Muscle layer of colon (tissue), 2 donors: ENCODE measurements at regions not wholly inside any gene's neighbourhood (a gene's known extent, or its start where the extent isn't known, plus 50 kb on each side); places are given as distances from the start of the nearest gene placed in this dataset.
A peak's percentile ranks its signal among the peaks of the same experiment; 100 is the strongest.

Experiments
- H3K27ac ChIP-seq: one replicate; pipeline ENCODE4 v1.7.0; 2013; ENCODE audit warnings: low read depth, mild to moderate bottlenecking, low read length, moderate library complexity
- H3K27me3 ChIP-seq, 2 donors: one replicate each; pipeline ENCODE4 v1.7.0; 2013; ENCODE audit warnings: low read length in 2 of 2, mild to moderate bottlenecking in 2 of 2; ENCODE audit not compliant: insufficient read depth in 2 of 2, control insufficient read depth in 1 of 2
- H3K36me3 ChIP-seq: one replicate; pipeline ENCODE4 v1.7.0; 2013; ENCODE audit warnings: mild to moderate bottlenecking, low read length; ENCODE audit not compliant: insufficient read depth
- H3K4me1 ChIP-seq: one replicate; pipeline ENCODE4 v1.7.0; 2013; ENCODE audit warnings: mild to moderate bottlenecking, low read length; ENCODE audit not compliant: insufficient read depth
- H3K4me3 ChIP-seq, 2 donors: one replicate each; pipeline ENCODE4 v1.7.0; 2013; ENCODE audit warnings: low read length in 2 of 2, low read depth in 1 of 2, mild to moderate bottlenecking in 1 of 2, moderate library complexity in 1 of 2
- H3K9ac ChIP-seq: one replicate; pipeline ENCODE4 v1.7.0; 2013; ENCODE audit warnings: low read length
- H3K9me3 ChIP-seq: one replicate; pipeline ENCODE4 v1.7.0; 2013; ENCODE audit warnings: mild to moderate bottlenecking, low read length
- donor health status: abdominal sarcoma.
- donor health status: Adenocarcinoma of cecum.

DNA sequence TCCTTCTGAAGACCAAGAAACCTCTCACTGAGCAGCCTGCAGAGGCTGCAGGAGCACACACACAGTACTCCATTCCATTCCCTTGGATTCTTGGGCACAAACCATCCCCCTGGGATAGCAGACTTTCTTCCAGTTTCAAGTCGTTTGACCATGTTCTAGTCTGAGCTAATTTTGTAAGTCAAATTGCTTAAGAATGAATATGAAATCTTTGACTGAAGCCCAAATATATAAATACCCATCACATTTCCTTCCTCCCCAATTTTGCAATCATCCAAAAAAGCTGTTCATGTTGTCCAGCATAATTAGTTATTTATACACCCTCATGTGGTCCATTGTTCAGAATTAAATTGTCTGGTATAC lies 231.2 kb upstream of the TPRG1 start:
- H3K27ac ChIP-seq, result no peak overlapping the region
- H3K9me3 ChIP-seq, result no peaks in the 10 kb centered on the region
- H3K27me3 ChIP-seq, result no peaks in the 10 kb centered on the region
- peaks cover 4% of the 10 kb centered on the region for H3K4me1 ChIP-seq
- H3K9ac ChIP-seq, result no peak overlapping the region
- no peaks in the 10 kb centered on the region for H3K36me3 ChIP-seq
- H3K4me3 ChIP-seq, result no peak overlapping the region

DNA sequence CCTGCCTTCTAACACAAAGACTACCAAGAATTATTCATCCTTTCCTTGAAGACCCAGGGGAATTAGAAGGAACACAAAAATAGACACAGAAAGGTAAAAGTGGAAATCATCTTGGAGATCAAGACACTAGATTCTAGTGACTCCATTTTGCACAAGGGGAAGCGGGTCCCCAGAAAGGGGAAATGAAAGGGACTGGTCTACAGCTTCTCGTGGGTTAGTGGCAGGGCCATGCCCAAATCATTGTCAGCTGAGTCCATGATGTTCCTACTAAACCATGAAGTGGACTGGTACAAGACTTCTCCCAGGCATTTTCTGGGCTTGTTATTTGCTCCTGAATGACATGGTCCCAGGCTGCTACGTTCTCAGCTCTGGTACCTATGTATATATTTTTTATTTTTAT lies 230.7 kb upstream of the TPRG1 start:
- H3K27ac ChIP-seq, result no peak overlapping the region
- no peaks in the 10 kb centered on the region for H3K36me3 ChIP-seq
- peaks cover 4% of the 10 kb centered on the region for H3K4me1 ChIP-seq

DNA sequence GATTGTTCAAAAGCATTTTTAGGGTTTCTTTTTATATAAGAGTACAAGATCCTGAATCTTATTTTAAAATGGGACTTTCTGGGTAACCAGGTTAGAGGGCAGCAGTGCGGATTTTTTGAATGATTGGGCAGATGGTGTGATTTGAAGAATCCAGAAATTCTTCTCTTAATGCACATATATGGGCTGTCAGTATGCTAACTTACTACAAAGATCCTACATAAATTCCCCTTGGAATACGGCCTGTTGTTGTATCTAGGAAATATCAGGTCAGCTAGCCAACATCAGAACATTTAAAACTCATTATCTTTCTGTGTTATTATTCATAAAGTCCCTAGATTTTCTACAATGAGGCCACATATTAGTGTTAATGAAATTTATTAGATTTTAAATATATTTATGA lies 229.6 kb upstream of the TPRG1 start:
- Histone ChIP-seq H3K9me3 (no peaks in the 10 kb centered on the region), H3K4me1 (peaks cover 11% of the 10 kb centered on the region), H3K4me3 (no peak overlapping the region), H3K27me3 (no peaks in the 10 kb centered on the region), H3K9ac (no peak overlapping the region), H3K27ac (no peak overlapping the region), H3K36me3 (no peaks in the 10 kb centered on the region)

More for the DNA sequence above, 230.7 kb upstream of the TPRG1 start:
- Histone ChIP-seq H3K9ac (no peak overlapping the region), H3K4me3 (no peak overlapping the region), H3K9me3 (no peaks in the 10 kb centered on the region), H3K27me3 (no peaks in the 10 kb centered on the region)

DNA sequence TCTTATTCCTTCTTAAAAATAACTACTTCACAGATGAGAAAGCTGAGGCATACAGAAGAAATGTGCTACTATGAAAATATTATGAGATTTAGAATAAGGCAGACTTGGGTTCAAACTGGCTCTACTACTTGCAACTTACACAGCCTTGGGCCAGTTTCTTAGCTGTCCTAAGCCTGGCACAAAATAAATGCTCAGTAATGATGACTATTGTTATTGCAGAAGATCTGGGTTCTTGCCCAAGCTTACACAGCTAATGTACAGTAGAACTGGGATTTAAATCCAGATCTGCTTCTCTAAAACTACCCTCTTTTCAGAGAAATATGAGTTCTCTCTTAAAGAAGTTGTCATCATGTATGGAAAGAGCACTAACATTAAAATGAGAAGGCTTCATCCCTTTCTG lies 228.2 kb upstream of the TPRG1 start:
- Histone ChIP-seq H3K27me3 (no peaks in the 10 kb centered on the region), H3K4me3 (no peak overlapping the region), H3K9me3 (no peaks in the 10 kb centered on the region), H3K27ac (no peak overlapping the region), H3K36me3 (no peaks in the 10 kb centered on the region), H3K9ac (no peak overlapping the region), H3K4me1 (peaks cover 21% of the 10 kb centered on the region)

DNA sequence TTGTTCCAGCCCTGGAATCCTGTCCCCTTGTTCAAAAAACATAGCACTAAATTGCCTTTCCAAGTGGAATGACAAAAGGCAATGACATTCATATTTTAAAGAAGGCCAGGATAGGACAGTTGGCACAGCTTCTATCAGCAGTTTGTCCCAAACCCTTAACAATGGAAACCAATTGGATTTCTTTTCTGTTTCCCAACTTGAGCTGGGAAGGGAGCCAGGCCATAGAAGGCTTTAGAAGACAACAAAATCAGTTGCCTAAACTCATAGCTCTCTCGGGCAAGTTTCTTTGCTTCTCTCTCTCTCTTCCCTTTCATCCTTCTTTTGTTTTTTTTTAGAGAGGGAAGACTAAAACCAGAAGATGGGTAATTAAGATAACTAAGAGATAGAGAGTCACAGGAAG lies 227.7 kb upstream of the TPRG1 start:
- Histone ChIP-seq H3K36me3 (no peaks in the 10 kb centered on the region), H3K27ac (no peak overlapping the region), H3K4me1 (peaks cover 26% of the 10 kb centered on the region), H3K9ac (no peak overlapping the region), H3K27me3 (no peaks in the 10 kb centered on the region), H3K4me3 (no peak overlapping the region), H3K9me3 (no peaks in the 10 kb centered on the region)

DNA sequence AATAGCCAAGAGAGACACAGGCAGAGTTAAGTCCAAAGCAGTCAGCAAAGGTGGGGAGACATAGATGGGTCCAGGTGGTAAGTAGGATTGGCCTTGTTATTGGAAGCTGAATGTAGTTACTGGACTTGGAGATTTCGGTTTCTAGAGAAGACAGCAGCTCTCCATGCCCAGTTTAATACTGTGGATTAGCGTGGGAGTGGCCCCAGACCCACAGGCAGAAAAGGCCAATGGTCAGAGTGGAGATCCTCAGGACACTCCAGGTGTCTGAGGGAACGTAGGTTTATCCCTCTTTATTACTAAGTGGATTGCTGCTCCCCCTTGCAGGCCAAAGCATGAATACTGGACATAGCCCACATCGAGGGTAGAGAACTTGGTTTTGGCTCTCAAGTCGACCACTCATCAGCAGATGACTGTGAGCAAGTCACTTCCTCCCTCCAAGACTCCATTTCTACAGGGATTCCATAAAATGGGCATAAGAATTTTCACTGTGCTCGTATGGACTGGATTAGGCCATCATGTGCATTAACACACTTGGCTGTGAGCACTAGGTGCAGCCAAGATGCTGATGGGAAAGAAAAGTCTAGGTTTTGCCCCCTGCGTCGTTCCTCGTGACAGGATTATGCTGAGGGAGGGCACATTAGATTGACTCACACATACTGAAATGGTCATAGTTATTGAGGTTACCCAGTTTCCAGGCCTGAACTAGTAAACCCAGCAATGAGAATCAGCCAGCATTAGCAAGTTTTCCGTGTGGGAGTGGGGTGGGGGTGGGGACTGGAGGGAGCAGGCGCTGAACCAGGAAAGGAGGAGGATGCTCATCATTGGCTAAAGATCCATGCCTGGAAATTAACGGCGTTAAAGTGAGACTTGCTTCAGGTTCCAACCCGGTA lies 225.2 kb upstream of the TPRG1 start:
- Histone ChIP-seq H3K4me1 (peaks cover 51% of the 10 kb centered on the region), H3K4me3 (no peak overlapping the region), H3K9me3 (no peaks in the 10 kb centered on the region), H3K27ac (peak overlapping the region; percentile 91), H3K27me3 (no peaks in the 10 kb centered on the region), H3K36me3 (no peaks in the 10 kb centered on the region), H3K9ac (peak overlapping the region; percentile 41)

DNA sequence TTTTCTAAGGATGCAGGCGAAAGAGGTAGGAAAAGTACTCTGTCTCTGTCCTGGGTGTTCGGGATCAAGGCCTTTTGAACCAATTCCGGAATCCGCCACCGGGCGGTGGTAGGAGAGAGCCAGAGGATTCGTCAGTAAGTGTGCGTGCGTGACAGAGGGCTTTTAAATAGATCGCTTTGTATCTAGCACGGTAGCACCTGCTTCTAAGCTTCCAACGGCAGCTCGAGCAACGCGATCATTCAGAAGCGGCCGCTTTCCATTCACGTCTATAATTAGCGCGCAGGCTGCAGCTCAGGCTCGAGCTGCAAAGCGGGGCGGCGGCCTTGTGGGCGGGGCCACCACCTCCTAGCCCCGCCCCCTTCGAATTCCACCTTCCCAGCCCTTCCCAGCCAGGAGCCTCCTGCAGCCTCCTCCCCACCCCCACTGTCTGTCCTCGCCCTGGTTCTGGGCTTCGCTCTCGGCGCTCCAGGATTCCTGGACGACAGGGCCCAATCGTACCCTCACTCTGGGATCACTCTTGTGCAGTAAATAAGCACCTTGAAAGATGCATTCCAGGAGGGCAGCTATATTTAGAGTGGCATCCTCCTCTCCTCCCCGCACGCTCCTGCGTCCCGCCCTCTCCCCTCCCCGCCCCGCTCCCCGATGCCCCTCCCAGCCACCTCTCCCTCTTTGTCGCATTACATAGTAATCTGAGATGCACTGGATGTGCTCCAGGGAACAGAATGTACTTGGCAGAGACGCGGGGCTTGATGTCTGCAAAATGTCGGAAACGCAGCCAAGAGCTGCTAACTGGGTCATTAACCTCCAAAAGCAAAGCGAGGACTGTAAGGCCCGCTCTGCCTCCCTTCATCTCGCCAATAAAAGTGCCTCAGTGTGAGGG lies 224.1 kb upstream of the TPRG1 start:
- Histone ChIP-seq H3K9me3 (no peaks in the 10 kb centered on the region), H3K9ac (peak overlapping the region; percentile 51), H3K4me3 (peak overlapping the region; percentile 44 to 54), H3K36me3 (no peaks in the 10 kb centered on the region), H3K27ac (peak overlapping the region; percentile 91), H3K27me3 (no peaks in the 10 kb centered on the region), H3K4me1 (peaks cover 51% of the 10 kb centered on the region)

DNA sequence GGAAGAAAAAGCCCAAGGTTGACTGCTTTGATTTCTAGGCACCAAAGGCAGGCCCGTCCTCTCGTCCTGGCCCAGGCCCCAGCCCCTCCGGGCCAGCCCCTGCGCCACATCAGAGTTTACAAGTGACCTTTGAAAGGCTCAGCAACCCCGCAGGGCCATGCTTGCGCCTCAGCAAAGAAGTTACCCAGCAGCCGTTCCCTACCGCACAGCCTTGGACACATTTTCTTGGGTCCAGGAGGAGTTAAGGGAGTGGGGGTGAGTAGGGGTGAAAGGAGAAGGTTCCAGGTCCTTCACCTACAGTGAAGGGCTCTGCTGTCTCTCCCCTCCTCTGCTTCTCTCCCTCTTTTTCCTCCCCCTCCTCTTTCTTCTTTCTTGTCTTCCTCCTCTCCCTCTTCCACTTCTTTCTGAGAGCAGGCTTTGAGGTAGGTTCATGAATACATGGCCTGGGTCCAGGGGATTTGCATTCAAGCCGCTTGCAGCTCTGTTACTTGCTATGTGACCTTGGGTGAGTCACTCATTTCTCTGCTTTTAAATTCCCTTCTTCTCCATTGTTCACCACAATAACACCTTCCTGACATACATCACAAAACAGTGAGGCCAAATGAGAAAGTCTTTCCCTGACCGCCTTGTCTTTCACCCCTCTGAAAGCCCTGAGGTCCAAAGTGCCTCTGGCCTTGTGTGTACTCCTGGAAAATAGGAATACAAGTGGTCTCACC lies 223.3 kb upstream of the TPRG1 start:
- Histone ChIP-seq H3K4me3 (peak overlapping the region in 1 of 2 donors; percentile 24), H3K9ac (peak overlapping the region; percentile 51), H3K9me3 (no peaks in the 10 kb centered on the region), H3K36me3 (no peaks in the 10 kb centered on the region), H3K27ac (peak overlapping the region; percentile 91), H3K4me1 (peaks cover 51% of the 10 kb centered on the region), H3K27me3 (no peaks in the 10 kb centered on the region)

DNA sequence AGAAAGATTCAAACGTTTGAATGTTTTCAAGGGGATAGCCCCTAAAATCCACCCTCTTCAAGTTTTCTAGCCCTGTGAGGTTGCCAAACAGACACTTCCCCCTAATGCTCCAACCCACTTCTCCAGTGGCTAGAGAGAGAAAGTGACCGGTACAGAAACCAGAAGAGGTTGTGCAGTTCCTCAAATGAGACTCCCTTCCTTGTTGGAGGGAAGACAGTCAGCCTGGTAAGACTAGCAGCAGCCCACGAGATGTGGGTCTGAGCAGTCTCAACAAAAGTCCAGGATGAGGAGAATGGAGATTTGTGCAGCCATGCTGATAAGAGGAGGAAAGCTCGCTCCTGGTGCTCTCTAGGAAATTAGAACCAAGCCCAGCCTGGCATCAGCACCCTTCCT lies 222.8 kb upstream of the TPRG1 start:
- no peaks in the 10 kb centered on the region for H3K36me3 ChIP-seq
- H3K9ac ChIP-seq, result peak overlapping the region; percentile 51
- H3K27me3 ChIP-seq, result no peaks in the 10 kb centered on the region
- H3K4me3 ChIP-seq, result peak overlapping the region in 1 of 2 donors; percentile 24
- peaks cover 51% of the 10 kb centered on the region for H3K4me1 ChIP-seq
- H3K9me3 ChIP-seq, result no peaks in the 10 kb centered on the region
- H3K27ac ChIP-seq, result peak overlapping the region; percentile 91

DNA sequence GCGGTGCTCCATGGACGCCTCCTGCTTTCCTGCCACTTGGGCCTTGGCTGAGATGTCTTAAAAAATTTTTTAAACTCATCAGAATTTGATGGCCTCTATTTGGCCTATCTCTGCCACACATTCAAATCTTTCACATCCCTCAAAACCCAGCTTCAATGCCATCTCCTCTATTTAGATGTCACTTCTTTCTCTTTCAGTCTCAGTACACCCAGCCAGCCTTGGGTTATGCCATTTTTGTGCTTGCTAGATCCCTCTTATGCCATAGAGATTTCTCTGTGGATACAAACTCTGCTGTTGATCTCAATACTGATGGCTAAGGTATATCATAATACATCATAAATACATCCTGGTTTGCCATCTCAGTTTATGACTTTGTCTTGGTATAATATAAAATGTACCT lies 222.3 kb upstream of the TPRG1 start:
- peaks cover 47% of the 10 kb centered on the region for H3K4me1 ChIP-seq
- no peak overlapping the region for H3K4me3 ChIP-seq

DNA sequence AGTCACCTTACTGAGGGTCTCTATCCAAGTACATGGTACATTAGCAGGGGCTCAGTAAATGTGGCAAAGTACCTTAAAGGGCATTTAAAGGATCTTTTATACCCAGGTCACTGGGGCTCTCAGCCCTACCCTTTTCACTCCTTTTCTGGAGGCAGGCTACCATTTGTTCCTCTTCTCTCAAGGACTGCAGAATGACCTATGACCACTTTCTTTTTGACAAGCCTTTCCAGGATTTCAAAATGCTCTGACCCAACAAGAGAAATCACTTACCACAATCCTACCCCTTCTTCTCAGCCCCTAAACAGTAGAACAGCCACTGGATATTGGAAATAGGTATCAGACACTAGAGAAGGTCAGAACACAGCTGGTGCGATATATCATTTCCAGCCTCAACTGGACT lies 221.8 kb upstream of the TPRG1 start:
- Histone ChIP-seq H3K27me3 (no peaks in the 10 kb centered on the region), H3K4me1 (peaks cover 47% of the 10 kb centered on the region), H3K4me3 (no peak overlapping the region), H3K27ac (peak overlapping the region; percentile 29), H3K36me3 (no peaks in the 10 kb centered on the region), H3K9ac (no peak overlapping the region), H3K9me3 (no peaks in the 10 kb centered on the region)

More for the DNA sequence above, 222.3 kb upstream of the TPRG1 start:
- H3K9ac ChIP-seq, result no peak overlapping the region
- H3K36me3 ChIP-seq, result no peaks in the 10 kb centered on the region
- no peaks in the 10 kb centered on the region for H3K9me3 ChIP-seq
- H3K27me3 ChIP-seq, result no peaks in the 10 kb centered on the region
- H3K27ac ChIP-seq, result peak overlapping the region; percentile 91
